ENCODE measurements at regions not wholly inside any gene's neighbourhood (a gene's known extent, or its start where the extent isn't known, plus 50 kb on each side); places are given as distances from the start of the nearest gene placed in this dataset.
"Not testable (repeated sequence)": the region's sequence is repeated elsewhere in the genome, so short reads cannot be mapped to it uniquely, and the experiment has no call there.

- TF ChIP-seq, protein P1, sequence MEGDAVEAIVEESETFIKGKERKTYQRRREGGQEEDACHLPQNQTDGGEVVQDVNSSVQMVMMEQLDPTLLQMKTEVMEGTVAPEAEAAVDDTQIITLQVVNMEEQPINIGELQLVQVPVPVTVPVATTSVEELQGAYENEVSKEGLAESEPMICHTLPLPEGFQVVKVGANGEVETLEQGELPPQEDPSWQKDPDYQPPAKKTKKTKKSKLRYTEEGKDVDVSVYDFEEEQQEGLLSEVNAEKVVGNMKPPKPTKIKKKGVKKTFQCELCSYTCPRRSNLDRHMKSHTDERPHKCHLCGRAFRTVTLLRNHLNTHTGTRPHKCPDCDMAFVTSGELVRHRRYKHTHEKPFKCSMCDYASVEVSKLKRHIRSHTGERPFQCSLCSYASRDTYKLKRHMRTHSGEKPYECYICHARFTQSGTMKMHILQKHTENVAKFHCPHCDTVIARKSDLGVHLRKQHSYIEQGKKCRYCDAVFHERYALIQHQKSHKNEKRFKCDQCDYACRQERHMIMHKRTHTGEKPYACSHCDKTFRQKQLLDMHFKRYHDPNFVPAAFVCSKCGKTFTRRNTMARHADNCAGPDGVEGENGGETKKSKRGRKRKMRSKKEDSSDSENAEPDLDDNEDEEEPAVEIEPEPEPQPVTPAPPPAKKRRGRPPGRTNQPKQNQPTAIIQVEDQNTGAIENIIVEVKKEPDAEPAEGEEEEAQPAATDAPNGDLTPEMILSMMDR (IDR thresholded peaks at IDR 0.05; ENCODE audit: low read depth, low read length) = not testable (repeated sequence)
- not testable (repeated sequence) for TF ChIP-seq EZH2phosphoT487 (IDR thresholded peaks at IDR 0.05; ENCODE audit: low read depth)
Observed at GRCh38 chr7:153998896-153999295, 53.3 kb upstream of the DPP6 start.
